Mesothelial cell of epicardium (in vitro differentiated cells): ENCODE measurements at regions not wholly inside any gene's neighbourhood (a gene's known extent, or its start where the extent isn't known, plus 50 kb on each side); places are given as distances from the start of the nearest gene placed in this dataset.
A peak's percentile ranks its signal among the peaks of the same experiment; 100 is the strongest.

Source experiments
- DNase-seq, 2 experiments: peaks; one replicate each; pipeline ENCODE4 v3.0.0; 2021; ENCODE audit warnings: low spot score in 2 of 2; ENCODE audit not compliant: unreplicated experiment in 2 of 2
- H3K27ac Mint-ChIP-seq: 2 replicates; pipeline ENCODE4 v1.8.0; 2021; ENCODE audit warnings: mixed read lengths
- H3K27me3 Mint-ChIP-seq: 2 replicates; pipeline ENCODE4 v1.8.0; 2021; ENCODE audit warnings: low read depth, mixed read lengths
- H3K36me3 Mint-ChIP-seq: 2 replicates; pipeline ENCODE4 v1.8.0; 2021; ENCODE audit warnings: mixed read lengths
- H3K4me1 Mint-ChIP-seq: 2 replicates; pipeline ENCODE4 v1.8.0; 2021; ENCODE audit warnings: mixed read lengths
- H3K4me3 Mint-ChIP-seq: 2 replicates; pipeline ENCODE4 v1.8.0; 2021; ENCODE audit warnings: mild to moderate bottlenecking, moderate library complexity, mixed read lengths
- H3K9me3 Mint-ChIP-seq: 2 replicates; pipeline ENCODE4 v1.8.0; 2021; ENCODE audit warnings: mixed read lengths
- TF ChIP-seq, protein P1 (sequence below): fragments of 200-600 bp; sonication (generic); IDR thresholded peaks from one replicate; pipeline ENCODE4 v1.5.0; 2021; ENCODE audit warnings: antibody characterized with exemption; ENCODE audit not compliant: unreplicated experiment

DNA sequence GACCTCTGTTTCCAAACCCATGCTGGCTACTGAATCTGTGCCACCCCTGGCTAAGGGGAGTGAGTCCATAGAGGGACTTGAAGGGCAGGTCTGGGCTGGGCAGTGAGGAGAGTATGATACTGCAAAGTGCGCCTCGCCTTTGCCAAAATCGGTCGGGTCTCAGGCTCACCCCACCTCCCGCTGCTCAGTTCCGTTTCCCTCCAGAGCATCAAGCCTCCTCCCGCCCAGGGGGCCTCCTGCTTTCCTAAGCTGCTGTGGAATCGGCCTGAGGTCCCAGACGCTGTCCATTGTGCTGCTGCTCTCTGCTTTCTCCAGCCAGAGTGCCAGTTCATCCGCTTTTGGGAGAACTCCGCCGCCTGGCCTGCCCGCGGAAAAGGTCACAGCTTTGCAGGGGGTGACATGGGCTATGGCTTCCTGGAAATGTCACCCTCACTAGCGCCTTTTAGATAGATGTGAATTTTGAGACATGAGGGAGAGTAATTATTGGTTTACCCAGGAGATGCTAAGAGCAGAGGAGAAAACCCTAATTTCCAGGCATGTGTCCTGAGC, 1418.4 kb downstream of the UQCRFS1 start:
- Mint-ChIP-seq H3K27ac (no peak overlapping the region), H3K4me1 (peaks cover 16% of the 10 kb centered on the region), H3K27me3 (no peaks in the 10 kb centered on the region), H3K36me3 (peaks cover 13% of the 10 kb centered on the region), H3K4me3 (peak overlapping the region; percentile 94), H3K9me3 (peaks cover 7% of the 10 kb centered on the region)
- TF ChIP-seq, protein P1, sequence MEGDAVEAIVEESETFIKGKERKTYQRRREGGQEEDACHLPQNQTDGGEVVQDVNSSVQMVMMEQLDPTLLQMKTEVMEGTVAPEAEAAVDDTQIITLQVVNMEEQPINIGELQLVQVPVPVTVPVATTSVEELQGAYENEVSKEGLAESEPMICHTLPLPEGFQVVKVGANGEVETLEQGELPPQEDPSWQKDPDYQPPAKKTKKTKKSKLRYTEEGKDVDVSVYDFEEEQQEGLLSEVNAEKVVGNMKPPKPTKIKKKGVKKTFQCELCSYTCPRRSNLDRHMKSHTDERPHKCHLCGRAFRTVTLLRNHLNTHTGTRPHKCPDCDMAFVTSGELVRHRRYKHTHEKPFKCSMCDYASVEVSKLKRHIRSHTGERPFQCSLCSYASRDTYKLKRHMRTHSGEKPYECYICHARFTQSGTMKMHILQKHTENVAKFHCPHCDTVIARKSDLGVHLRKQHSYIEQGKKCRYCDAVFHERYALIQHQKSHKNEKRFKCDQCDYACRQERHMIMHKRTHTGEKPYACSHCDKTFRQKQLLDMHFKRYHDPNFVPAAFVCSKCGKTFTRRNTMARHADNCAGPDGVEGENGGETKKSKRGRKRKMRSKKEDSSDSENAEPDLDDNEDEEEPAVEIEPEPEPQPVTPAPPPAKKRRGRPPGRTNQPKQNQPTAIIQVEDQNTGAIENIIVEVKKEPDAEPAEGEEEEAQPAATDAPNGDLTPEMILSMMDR: no peak
- no peak for DNase-seq

DNA sequence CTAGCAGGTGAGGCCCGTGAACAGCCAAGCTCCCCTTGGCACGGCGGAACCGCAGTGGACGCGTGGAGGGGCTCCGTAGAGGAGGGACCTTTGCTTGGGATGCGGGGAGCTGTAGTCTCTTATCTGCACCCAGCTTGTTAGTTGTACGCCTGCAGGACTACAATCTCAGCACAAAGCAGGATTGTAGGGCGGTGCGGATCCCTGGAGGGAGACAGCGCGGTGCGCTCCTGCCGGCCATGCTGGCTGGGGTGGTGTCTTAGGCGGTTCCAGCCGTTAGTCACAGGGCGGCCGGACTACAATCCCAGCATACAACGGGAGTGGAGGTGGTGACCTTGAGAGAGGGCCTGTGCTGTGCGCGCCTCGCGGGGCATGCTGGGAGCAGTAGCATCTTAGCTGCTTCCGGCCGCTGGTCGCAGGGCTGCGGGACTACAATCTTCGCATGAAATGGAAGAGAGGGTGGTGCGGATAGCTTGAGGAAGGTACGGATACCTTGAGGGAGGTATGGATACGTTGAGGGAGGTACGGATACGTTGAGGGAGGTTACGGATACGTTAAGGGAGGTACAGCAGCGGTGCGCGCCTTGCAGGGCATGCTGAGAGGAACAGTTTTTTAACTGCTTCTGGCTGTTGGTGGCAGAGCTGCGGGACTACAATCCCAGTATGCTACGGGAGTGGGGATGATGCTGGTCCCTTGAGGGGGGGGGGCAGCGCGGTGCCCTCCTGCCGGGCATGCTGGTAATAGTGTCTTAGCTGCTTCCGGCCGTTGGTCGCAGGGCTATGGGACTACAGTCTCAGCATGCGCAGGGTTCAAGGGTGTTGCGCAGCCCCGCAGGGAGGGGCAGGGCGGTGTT, 1419.1 kb downstream of the UQCRFS1 start:
- peak overlapping the region; percentile 90 for H3K27ac Mint-ChIP-seq
- peaks cover 9% of the 10 kb centered on the region for H3K9me3 Mint-ChIP-seq
- H3K4me3 Mint-ChIP-seq: peak overlapping the region; percentile 94
- peaks cover 14% of the 10 kb centered on the region for H3K36me3 Mint-ChIP-seq
- TF ChIP-seq, protein P1: no peak
- no peaks in the 10 kb centered on the region for H3K27me3 Mint-ChIP-seq
- H3K4me1 Mint-ChIP-seq: peaks cover 16% of the 10 kb centered on the region
- DNase-seq: peak; percentile 64 to 83

DNA sequence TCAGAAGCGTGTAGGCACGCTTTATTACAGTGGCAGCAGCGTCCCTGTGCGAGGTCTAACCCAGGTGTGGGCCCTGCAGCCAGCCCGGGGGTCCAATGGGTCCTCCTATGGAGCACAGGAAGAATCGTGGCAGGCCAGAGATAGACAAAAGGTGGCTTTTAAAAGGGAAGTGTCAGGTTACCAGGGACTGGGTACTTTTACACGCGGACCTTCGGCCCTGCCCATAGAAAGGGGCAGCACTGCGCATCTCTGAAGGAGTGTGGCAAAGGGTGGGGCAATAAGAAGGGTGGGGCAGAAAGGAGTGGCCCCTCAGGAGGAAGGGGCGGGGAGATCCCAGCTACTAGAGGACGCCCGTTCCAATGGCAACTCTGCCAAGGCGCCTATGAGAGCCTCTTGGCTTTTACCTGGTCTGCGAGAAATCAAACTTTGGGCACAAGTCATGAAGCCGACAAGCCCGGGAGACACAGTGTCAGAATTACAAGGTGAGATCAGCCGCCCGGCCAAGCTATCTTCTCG, 1419.8 kb downstream of the UQCRFS1 start:
- Mint-ChIP-seq H3K9me3 (peaks cover 14% of the 10 kb centered on the region), H3K27me3 (no peaks in the 10 kb centered on the region), H3K4me3 (peak overlapping the region; percentile 94), H3K36me3 (peaks cover 16% of the 10 kb centered on the region), H3K4me1 (peaks cover 16% of the 10 kb centered on the region), H3K27ac (peak overlapping the region; percentile 90)
- TF ChIP-seq, protein P1: no peak
- no peak for DNase-seq

DNA sequence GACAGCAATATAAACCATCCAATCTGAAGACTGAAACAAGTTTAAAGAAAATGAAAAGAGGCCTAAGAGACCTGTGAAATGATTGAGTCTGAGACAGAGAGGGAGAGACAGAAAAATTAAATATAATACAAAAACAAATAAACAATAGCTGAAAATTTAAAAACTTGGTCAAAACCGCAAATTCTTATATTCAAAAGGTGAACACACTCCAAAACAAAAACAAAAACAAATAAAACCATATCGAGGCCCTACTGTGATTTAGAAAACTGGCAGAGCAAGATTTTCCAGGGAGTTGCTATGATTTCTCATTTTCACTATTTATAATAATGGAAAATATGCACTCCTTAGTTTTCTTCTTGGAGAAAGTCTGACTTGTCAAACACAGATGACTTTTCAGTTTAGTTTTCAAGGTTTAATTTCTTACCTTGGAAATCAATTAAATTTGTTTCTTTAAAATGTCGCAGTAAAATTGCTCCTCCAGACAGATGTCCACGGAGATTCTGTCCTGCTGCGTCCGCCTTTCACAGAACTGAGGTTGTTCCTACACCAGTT, 1420.3 kb downstream of the UQCRFS1 start:
- Mint-ChIP-seq H3K36me3 (peaks cover 18% of the 10 kb centered on the region), H3K27ac (peak overlapping the region; percentile 90), H3K4me3 (peak overlapping the region; percentile 94), H3K4me1 (peaks cover 16% of the 10 kb centered on the region), H3K9me3 (peaks cover 19% of the 10 kb centered on the region), H3K27me3 (no peaks in the 10 kb centered on the region)
- DNase-seq: no peak
- TF ChIP-seq, protein P1: no peak

DNA sequence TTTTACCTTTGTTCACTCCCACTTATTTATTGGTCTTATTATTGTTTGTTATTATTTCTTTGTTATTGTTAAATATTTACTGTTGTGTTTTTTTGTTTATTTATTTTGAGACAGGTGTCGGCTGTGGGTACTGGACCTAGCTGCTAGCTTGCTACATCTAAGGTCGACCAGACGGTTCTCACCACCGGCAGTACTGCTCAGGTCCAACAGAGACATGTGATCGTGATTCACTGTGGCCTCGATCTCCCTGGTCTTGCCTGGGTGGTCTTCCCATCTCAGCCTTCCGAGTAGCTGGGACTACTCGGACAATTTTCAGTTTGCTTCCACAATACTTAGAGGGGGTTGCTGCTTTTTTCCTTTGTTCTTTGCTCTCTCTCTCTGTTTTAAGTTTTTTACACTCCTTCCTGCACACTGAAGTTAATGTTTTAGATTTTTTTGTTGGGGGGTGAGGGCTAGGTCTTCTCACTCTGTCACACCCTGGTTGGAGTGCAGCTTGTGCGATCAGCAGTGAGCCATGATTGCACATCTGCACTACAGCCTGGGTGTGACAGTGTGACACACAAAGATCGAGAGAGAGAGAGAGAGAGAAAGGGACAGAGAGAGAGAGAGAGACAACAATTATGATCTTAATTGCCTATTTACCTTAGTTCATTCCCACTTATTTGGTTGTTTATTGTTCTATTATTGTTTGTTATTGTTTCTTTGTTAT, 1432.4 kb downstream of the UQCRFS1 start:
- Mint-ChIP-seq H3K9me3 (peaks cover 51% of the 10 kb centered on the region), H3K27me3 (no peaks in the 10 kb centered on the region), H3K27ac (no peak overlapping the region), H3K4me3 (no peak overlapping the region), H3K36me3 (peaks cover 61% of the 10 kb centered on the region), H3K4me1 (no peaks in the 10 kb centered on the region)
- TF ChIP-seq, protein P1: no peak
- no peak for DNase-seq
